Epithelial cell of esophagus (primary cell): ENCODE measurements at regions not wholly inside any gene's neighbourhood (a gene's known extent, or its start where the extent isn't known, plus 50 kb on each side); places are given as distances from the start of the nearest gene placed in this dataset.

Experiments
- DNase-seq: peaks from one replicate; pipeline ENCODE4 v3.0.0; 2010; ENCODE audit warnings: low read depth
- H3K4me3 ChIP-seq: 2 replicates; pipeline ENCODE4 v1.5.1; 2011; ENCODE audit warnings: mild to moderate bottlenecking, low read length, control low read depth
- CTCF ChIP-seq: IDR thresholded peaks from 2 replicates; pipeline ENCODE4 v1.5.1; 2011; ENCODE audit warnings: low read depth, mild to moderate bottlenecking, low read length, control low read depth, inconsistent platforms; ENCODE audit not compliant: insufficient read depth; ENCODE audit errors: missing control alignments

GRCh38 chr5:147983742-147984141 lies 77.4 kb upstream of the C5orf46 start:
- no peak overlapping the region for H3K4me3 ChIP-seq
- no peak for TF ChIP-seq CTCF
- DNase-seq = no peak

GRCh38 chr5:147981074-147981473 lies 74.7 kb upstream of the C5orf46 start:
- no peak for DNase-seq
- no peak overlapping the region for H3K4me3 ChIP-seq
- TF ChIP-seq CTCF = no peak

- DNase-seq = peak; percentile 39
- no peak overlapping the region for H3K4me3 ChIP-seq
- no peak for TF ChIP-seq CTCF
Observed at GRCh38 chr5:147979761-147980160, 73.4 kb upstream of the C5orf46 start.

GRCh38 chr5:147972076-147972840 lies 65.9 kb upstream of the C5orf46 start:
- no peak overlapping the region for H3K4me3 ChIP-seq
- TF ChIP-seq CTCF = no peak
- DNase-seq = peak; percentile 62

- no peak overlapping the region for H3K4me3 ChIP-seq
- peak; percentile 66 for DNase-seq
- no peak for TF ChIP-seq CTCF
Observed at GRCh38 chr5:147971472-147971871, 65.1 kb upstream of the C5orf46 start.

- no peak overlapping the region for H3K4me3 ChIP-seq
- TF ChIP-seq CTCF = no peak
- DNase-seq = no peak
Observed at GRCh38 chr5:147968855-147969254, 62.5 kb upstream of the C5orf46 start.

GRCh38 chr5:147966829-147967228 lies 60.5 kb upstream of the C5orf46 start:
- no peak for DNase-seq
- H3K4me3 ChIP-seq = no peak overlapping the region
- TF ChIP-seq CTCF = no peak
